Fibroblast of mammary gland (primary cell): ENCODE measurements at regions not wholly inside any gene's neighbourhood (a gene's known extent, or its start where the extent isn't known, plus 50 kb on each side); places are given as distances from the start of the nearest gene placed in this dataset.

Experiments used
- DNase-seq: peaks from one replicate; pipeline ENCODE4 v3.0.0-alpha.2; 2010; ENCODE audit warnings: low read depth
- H3K4me3 ChIP-seq: 2 replicates; pipeline ENCODE4 v1.5.1; 2011; ENCODE audit warnings: low read depth, mild to moderate bottlenecking, low read length, moderate library complexity; ENCODE audit not compliant: control insufficient read depth
- CTCF ChIP-seq: conservative IDR thresholded peaks from 2 replicates; pipeline ENCODE4 v1.5.1; 2011; ENCODE audit warnings: low read depth, low read length, inconsistent platforms; ENCODE audit not compliant: control insufficient read depth, insufficient read depth

DNA sequence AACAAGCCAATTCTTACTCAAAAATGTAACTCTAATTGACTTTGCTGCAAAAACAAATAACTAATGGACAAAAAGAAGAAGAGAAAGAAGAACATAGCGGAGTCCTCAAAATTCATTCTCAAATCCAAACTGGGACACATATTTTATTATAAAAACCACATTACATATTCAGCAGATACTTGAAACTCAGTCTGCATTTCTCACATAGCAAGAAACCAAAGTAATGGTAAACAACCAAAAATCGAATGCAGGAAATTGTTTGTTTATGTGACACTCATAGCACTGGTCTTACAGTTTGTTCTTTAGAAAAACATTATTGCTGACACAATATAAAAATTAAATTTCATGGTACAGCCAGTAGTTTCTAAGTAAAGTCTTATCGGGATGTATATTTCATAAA is 789.8 kb downstream of the SLITRK6 start:
- DNase-seq, result no peak
- TF ChIP-seq CTCF, result no peak
- no peak overlapping the region for H3K4me3 ChIP-seq

GRCh38 chr13:84999252-84999651 is 800.0 kb downstream of the SLITRK6 start:
- no peak for DNase-seq
- no peak overlapping the region for H3K4me3 ChIP-seq
- TF ChIP-seq CTCF, result no peak

DNA sequence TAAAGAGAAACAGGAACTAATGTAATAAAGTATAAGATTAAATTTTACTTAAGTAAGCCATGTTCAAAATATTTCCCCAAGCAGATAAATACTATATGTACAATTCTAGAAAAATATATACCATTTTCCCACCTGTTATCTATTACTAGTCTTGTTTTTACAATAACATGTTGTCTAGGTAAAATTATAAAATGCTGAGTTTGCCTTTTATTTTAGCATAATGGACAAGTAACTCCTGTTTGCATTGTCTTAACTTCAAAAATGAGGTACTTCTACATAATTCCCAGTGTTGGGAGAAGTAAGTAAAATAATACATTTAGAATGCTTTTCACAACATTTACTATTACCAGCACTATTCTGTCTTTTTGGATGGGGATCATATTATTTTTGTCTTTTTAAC is 800.5 kb downstream of the SLITRK6 start:
- no peak for DNase-seq
- no peak overlapping the region for H3K4me3 ChIP-seq
- TF ChIP-seq CTCF, result no peak

- TF ChIP-seq CTCF, result no peak
- no peak for DNase-seq
These were observed 801.4 kb downstream of the SLITRK6 start for GRCh38 chr13:84997858-84998257.

GRCh38 chr13:84994582-84994981 is 804.6 kb downstream of the SLITRK6 start:
- no peak for TF ChIP-seq CTCF
- DNase-seq, result no peak
- H3K4me3 ChIP-seq, result no peak overlapping the region

More at GRCh38 chr13:84997858-84998257, 801.4 kb downstream of the SLITRK6 start:
- no peak overlapping the region for H3K4me3 ChIP-seq

- TF ChIP-seq CTCF, result no peak
- no peak for DNase-seq
- no peak overlapping the region for H3K4me3 ChIP-seq
These were observed 813.4 kb downstream of the SLITRK6 start for GRCh38 chr13:84985860-84986259.

- no peak for TF ChIP-seq CTCF
- DNase-seq, result no peak
- no peak overlapping the region for H3K4me3 ChIP-seq
These were observed 815.9 kb downstream of the SLITRK6 start for GRCh38 chr13:84983321-84983720.
